ENCODE measurements at regions not wholly inside any gene's neighbourhood (a gene's known extent, or its start where the extent isn't known, plus 50 kb on each side); places are given as distances from the start of the nearest gene placed in this dataset.

DNA sequence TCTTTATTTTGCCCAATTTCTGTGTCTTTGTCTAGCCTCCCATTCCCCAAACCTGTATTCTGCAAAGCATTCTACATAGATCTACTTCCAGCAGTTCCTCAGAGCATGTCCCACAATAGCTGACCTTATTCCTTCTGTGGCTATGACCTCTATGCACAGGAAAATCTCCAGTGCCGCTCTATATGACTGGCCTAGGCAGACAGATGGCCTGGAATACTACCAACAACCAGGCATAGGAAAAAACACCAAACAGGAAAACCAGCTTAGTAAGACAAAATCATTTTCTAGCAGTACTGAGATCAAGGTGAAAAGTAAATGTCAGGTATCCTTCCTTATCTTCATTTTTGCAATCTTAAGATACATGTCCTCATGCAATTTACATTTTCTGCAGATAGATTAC lies 1115.0 kb downstream of the IGSF11 start:
- DNase-seq: no peak
- TF ChIP-seq, protein P1, sequence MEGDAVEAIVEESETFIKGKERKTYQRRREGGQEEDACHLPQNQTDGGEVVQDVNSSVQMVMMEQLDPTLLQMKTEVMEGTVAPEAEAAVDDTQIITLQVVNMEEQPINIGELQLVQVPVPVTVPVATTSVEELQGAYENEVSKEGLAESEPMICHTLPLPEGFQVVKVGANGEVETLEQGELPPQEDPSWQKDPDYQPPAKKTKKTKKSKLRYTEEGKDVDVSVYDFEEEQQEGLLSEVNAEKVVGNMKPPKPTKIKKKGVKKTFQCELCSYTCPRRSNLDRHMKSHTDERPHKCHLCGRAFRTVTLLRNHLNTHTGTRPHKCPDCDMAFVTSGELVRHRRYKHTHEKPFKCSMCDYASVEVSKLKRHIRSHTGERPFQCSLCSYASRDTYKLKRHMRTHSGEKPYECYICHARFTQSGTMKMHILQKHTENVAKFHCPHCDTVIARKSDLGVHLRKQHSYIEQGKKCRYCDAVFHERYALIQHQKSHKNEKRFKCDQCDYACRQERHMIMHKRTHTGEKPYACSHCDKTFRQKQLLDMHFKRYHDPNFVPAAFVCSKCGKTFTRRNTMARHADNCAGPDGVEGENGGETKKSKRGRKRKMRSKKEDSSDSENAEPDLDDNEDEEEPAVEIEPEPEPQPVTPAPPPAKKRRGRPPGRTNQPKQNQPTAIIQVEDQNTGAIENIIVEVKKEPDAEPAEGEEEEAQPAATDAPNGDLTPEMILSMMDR (IDR thresholded peaks at IDR 0.05): no peak

DNA sequence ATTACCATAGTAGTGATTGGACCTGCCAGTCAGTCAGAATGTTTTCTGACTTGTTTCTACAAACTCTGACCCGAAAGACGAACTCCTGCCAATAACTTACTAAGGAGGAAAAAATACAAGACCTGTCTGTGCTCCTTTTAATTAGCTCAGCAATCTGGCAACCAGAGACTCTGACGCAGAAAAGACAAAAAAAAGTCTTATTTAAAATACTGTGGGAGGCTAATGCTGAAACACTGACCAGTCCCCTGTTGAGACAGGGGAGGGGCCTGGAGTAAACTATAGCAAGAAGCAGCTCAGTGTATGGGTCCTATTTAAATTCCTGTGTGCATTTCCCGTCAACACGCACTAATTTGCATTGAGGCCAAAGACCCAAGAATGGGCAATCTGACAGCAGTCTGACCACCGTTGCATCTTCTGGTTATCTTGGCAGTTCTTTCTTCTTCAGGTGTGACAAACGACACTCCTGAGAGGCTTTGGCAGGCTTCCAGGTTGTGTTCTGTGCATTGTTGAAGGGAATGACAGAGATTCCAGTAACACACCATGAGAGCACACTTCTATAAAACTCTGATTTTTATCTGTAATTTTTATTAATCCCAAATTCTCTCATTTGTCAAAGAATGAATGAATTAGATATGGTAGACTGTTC lies 1114.3 kb downstream of the IGSF11 start:
- no peaks in the 10 kb centered on the region for H3K36me3 Mint-ChIP-seq (ENCODE audit: low read depth)
- TF ChIP-seq, protein P1 (IDR thresholded peaks at IDR 0.05): no peak
- H3K27me3 Mint-ChIP-seq (ENCODE audit: insufficient read depth): no peaks in the 10 kb centered on the region
- peaks cover 32% of the 10 kb centered on the region for H3K9me3 Mint-ChIP-seq
- no peaks in the 10 kb centered on the region for H3K4me1 Mint-ChIP-seq (ENCODE audit: low read depth)
- H3K27ac Mint-ChIP-seq: no peak overlapping the region
- H3K4me3 Mint-ChIP-seq: no peak overlapping the region
- no peak for DNase-seq

More for the DNA sequence above, 1115.0 kb downstream of the IGSF11 start:
- H3K4me3 Mint-ChIP-seq: no peak overlapping the region
- no peaks in the 10 kb centered on the region for H3K27me3 Mint-ChIP-seq (ENCODE audit: insufficient read depth)
- H3K4me1 Mint-ChIP-seq (ENCODE audit: low read depth): no peaks in the 10 kb centered on the region
- peaks cover 28% of the 10 kb centered on the region for H3K9me3 Mint-ChIP-seq
- H3K36me3 Mint-ChIP-seq (ENCODE audit: low read depth): no peaks in the 10 kb centered on the region
- H3K27ac Mint-ChIP-seq: no peak overlapping the region

GRCh38 chr3:117921411-117921810 lies 1113.2 kb downstream of the IGSF11 start:
- peaks cover 35% of the 10 kb centered on the region for H3K9me3 Mint-ChIP-seq
- TF ChIP-seq, protein P1 (IDR thresholded peaks at IDR 0.05): no peak
- no peaks in the 10 kb centered on the region for H3K27me3 Mint-ChIP-seq (ENCODE audit: insufficient read depth)
- no peak overlapping the region for H3K4me3 Mint-ChIP-seq
- DNase-seq: no peak
- H3K36me3 Mint-ChIP-seq (ENCODE audit: low read depth): no peaks in the 10 kb centered on the region
- no peak overlapping the region for H3K27ac Mint-ChIP-seq
- H3K4me1 Mint-ChIP-seq (ENCODE audit: low read depth): no peaks in the 10 kb centered on the region

DNA sequence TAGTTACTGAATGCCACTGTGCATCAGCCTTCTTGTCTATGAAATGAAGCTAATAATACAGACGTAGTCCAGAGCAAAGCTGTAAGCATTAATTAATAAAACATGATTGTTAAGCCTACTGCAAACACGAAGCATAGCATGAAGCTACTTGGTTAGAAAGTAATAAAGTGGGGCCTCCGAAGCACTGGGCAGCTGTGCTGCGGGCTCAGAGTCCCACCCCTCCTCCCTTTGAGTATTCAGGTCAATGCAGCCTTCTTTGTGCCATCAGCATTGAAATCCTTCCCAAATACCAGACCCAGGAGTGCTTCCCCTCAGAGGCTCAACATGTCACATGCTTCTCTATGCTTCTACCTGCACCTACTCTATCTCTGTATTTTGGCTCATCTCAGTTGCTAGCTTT lies 1112.6 kb downstream of the IGSF11 start:
- H3K27me3 Mint-ChIP-seq (ENCODE audit: insufficient read depth): no peaks in the 10 kb centered on the region
- H3K4me1 Mint-ChIP-seq (ENCODE audit: low read depth): no peaks in the 10 kb centered on the region
- peaks cover 34% of the 10 kb centered on the region for H3K9me3 Mint-ChIP-seq
- TF ChIP-seq, protein P1 (IDR thresholded peaks at IDR 0.05): no peak
- no peak overlapping the region for H3K27ac Mint-ChIP-seq
- no peak overlapping the region for H3K4me3 Mint-ChIP-seq
- DNase-seq: no peak
- H3K36me3 Mint-ChIP-seq (ENCODE audit: low read depth): no peaks in the 10 kb centered on the region

GRCh38 chr3:117926819-117927218 lies 1107.8 kb downstream of the IGSF11 start:
- Mint-ChIP-seq H3K27ac (no peak overlapping the region), H3K36me3 (ENCODE audit: low read depth) (no peaks in the 10 kb centered on the region), H3K4me3 (no peak overlapping the region), H3K27me3 (ENCODE audit: insufficient read depth) (no peaks in the 10 kb centered on the region), H3K9me3 (peaks cover 43% of the 10 kb centered on the region), H3K4me1 (ENCODE audit: low read depth) (no peaks in the 10 kb centered on the region)
- TF ChIP-seq, protein P1 (IDR thresholded peaks at IDR 0.05): no peak
- no peak for DNase-seq
